ENCODE measurements at regions not wholly inside any gene's neighbourhood (a gene's known extent, or its start where the extent isn't known, plus 50 kb on each side); places are given as distances from the start of the nearest gene placed in this dataset.
"Not testable (repeated sequence)": the region's sequence is repeated elsewhere in the genome, so short reads cannot be mapped to it uniquely, and the experiment has no call there.

GRCh38 chr3:187858041-187858440 is 112.8 kb upstream of the BCL6 start:
- 62 to 73% methylated on average over 5 of the region's 5 CpGs for WGBS, 2 donors
- no peak overlapping the region for H3K4me3 ChIP-seq (ENCODE audit: low read depth, poor library complexity, severe bottlenecking)
- intact Hi-C loops (cut with DNase I; ENCODE audit: low total_unique reads): no loop called here
- DNase-seq (ENCODE audit: low spot score in 2 of 2): peak in 1 of 2 donors; percentile 32
- TF ChIP-seq CTCF (IDR thresholded peaks at IDR 0.05): no peak
- no peak for TF ChIP-seq POLR2A (IDR thresholded peaks at IDR 0.05)

- TF ChIP-seq CTCF (IDR thresholded peaks at IDR 0.05) (no peak), POLR2A (IDR thresholded peaks at IDR 0.05) (no peak)
- intact Hi-C loops (cut with DNase I; ENCODE audit: low total_unique reads): no loop called here
- H3K4me3 ChIP-seq (ENCODE audit: low read depth, poor library complexity, severe bottlenecking): no peak overlapping the region
- DNase-seq (ENCODE audit: low spot score in 2 of 2): no peak
- 98 to 100% methylated on average over 2 of the region's 2 CpGs for WGBS, 2 donors
These were observed 113.4 kb upstream of the BCL6 start for GRCh38 chr3:187858711-187859110.

GRCh38 chr3:187862701-187863277 is 117.5 kb upstream of the BCL6 start:
- WGBS, 2 donors: 78 to 82% methylated on average over 15 to 22 of the region's 22 CpGs
- intact Hi-C loops (cut with DNase I; ENCODE audit: low total_unique reads); H3K4me3 ChIP-seq (ENCODE audit: low read depth, poor library complexity, severe bottlenecking); DNase-seq (ENCODE audit: low spot score in 2 of 2): not testable (repeated sequence)

- intact Hi-C loops (cut with DNase I; ENCODE audit: low total_unique reads): no loop called here
- TF ChIP-seq POLR2A (IDR thresholded peaks at IDR 0.05) (no peak), CTCF (IDR thresholded peaks at IDR 0.05) (no peak)
- WGBS, 2 donors: 91 to 93% methylated on average over 5 of the region's 5 CpGs
- DNase-seq (ENCODE audit: low spot score in 2 of 2): no peak
- no peak overlapping the region for H3K4me3 ChIP-seq (ENCODE audit: low read depth, poor library complexity, severe bottlenecking)
These were observed 125.3 kb upstream of the BCL6 start for GRCh38 chr3:187870360-187871203.

- DNase-seq (ENCODE audit: low spot score in 2 of 2): no peak
- no peak overlapping the region for H3K4me3 ChIP-seq (ENCODE audit: low read depth, poor library complexity, severe bottlenecking)
- intact Hi-C loops (cut with DNase I; ENCODE audit: low total_unique reads): no loop called here
- TF ChIP-seq CTCF (IDR thresholded peaks at IDR 0.05): no peak
- TF ChIP-seq POLR2A (IDR thresholded peaks at IDR 0.05): no peak
These were observed 125.9 kb upstream of the BCL6 start for GRCh38 chr3:187871204-187871591.

GRCh38 chr3:187871848-187872247 is 126.6 kb upstream of the BCL6 start:
- no peak for TF ChIP-seq POLR2A (IDR thresholded peaks at IDR 0.05)
- no peak for TF ChIP-seq CTCF (IDR thresholded peaks at IDR 0.05)

More at GRCh38 chr3:187871848-187872247, 126.6 kb upstream of the BCL6 start:
- no peak overlapping the region for H3K4me3 ChIP-seq (ENCODE audit: low read depth, poor library complexity, severe bottlenecking)
- intact Hi-C loops (cut with DNase I; ENCODE audit: low total_unique reads): no loop called here
- WGBS, 2 donors: 72 to 74% methylated on average over 1 of the region's 1 CpG
- no peak for DNase-seq (ENCODE audit: low spot score in 2 of 2)

Data from lower leg skin (tissue), 4 donors.